Effector memory CD8-positive, alpha-beta T cell (primary cell): ENCODE measurements at regions not wholly inside any gene's neighbourhood (a gene's known extent, or its start where the extent isn't known, plus 50 kb on each side); places are given as distances from the start of the nearest gene placed in this dataset.

Experiments
- ATAC-seq: fragments of 150-1000 bp; cut with Tn5 transposase; replicated peaks from 2 replicates; pipeline ENCODE4 v1.10.0; 2021; ENCODE audit warnings: mild to moderate bottlenecking, moderate library complexity
- DNase-seq, 3 experiments: peaks; one replicate each; pipeline ENCODE4 v3.0.0; 2021
- H3K27ac Mint-ChIP-seq, 2 donors: one replicate each; pipeline ENCODE4 v1.8.0; 2022; ENCODE audit warnings: mild to moderate bottlenecking in 2 of 2, mixed read lengths in 2 of 2, moderate library complexity in 2 of 2
- H3K27me3 Mint-ChIP-seq, 2 donors: one replicate each; pipeline ENCODE4 v1.8.0; 2022; ENCODE audit warnings: mixed read lengths in 2 of 2
- H3K36me3 Mint-ChIP-seq: one replicate; pipeline ENCODE4 v1.8.0; 2022; ENCODE audit warnings: mild to moderate bottlenecking, moderate library complexity, mixed read lengths; ENCODE audit not compliant: insufficient read depth
- H3K4me1 Mint-ChIP-seq, 2 donors: one replicate each; pipeline ENCODE4 v1.8.0; 2022; ENCODE audit warnings: low read depth in 2 of 2, mixed read lengths in 2 of 2
- H3K4me3 Mint-ChIP-seq, 2 donors: one replicate each; pipeline ENCODE4 v1.8.0; 2022; ENCODE audit warnings: mild to moderate bottlenecking in 2 of 2, mixed read lengths in 2 of 2, moderate library complexity in 2 of 2
- H3K9me3 Mint-ChIP-seq, 2 donors: one replicate each; pipeline ENCODE4 v1.8.0; 2022; ENCODE audit warnings: mixed read lengths in 2 of 2

DNA sequence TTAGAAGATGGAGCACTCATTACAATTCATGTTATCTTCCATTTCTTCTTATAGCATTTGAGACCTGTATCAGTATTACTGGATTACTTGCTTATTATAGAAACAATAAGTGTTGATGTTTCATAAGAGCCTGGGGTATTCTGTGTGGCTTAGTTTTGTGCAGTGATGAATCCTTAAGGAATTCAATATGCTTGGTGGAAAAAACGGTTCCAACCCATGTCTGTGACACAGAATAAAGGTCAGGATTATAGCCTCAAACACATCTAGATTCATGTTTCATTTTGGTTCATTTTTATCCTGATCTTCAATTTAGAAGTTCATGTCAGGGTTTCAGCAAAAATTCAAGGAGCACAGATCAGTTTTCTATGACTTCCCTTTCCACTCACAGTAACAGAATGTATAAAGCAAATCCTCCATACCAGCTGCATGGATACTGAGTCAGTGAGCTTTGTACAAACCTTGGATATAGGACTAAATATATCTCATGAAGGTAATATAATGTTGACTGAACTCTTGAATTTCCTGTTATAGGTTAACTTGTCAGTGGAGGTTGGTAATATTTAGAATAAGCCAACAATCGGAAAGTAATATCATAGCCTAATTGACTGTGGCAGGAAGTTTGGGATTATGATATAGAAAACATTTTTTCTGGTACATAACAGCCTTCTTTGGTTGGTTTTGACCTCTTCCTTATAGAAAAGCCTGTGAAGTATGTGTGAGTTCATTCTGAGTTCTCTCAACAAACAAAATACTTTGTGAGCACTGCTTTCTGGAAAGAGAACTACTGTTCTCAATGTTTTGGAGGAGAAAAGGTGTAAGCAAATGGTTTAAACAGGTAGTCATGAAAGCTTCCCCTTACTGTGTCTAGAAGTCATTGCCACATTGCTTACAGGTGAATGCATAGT, 218.2 kb upstream of the TPM1 start:
- DNase-seq = no peak
- ATAC-seq = no peak
- Mint-ChIP-seq H3K27ac (no peak overlapping the region), H3K9me3 (no peaks in the 10 kb centered on the region), H3K27me3 (peaks cover 29 to 57% of the 10 kb centered on the region in 2 donors), H3K36me3 (no peaks in the 10 kb centered on the region), H3K4me3 (no peak overlapping the region), H3K4me1 (no peaks in the 10 kb centered on the region)

- no peak for ATAC-seq
- H3K27ac Mint-ChIP-seq = no peak overlapping the region
- no peak overlapping the region for H3K4me3 Mint-ChIP-seq
- H3K27me3 Mint-ChIP-seq = peaks cover 21 to 52% of the 10 kb centered on the region in 2 donors
- H3K36me3 Mint-ChIP-seq = no peaks in the 10 kb centered on the region
- H3K4me1 Mint-ChIP-seq = no peaks in the 10 kb centered on the region
- no peak for DNase-seq
- H3K9me3 Mint-ChIP-seq = no peaks in the 10 kb centered on the region
These were observed 217.4 kb upstream of the TPM1 start for GRCh38 chr15:62825191-62825590.

GRCh38 chr15:62826561-62826960, 216.0 kb upstream of the TPM1 start:
- Mint-ChIP-seq H3K4me1 (no peaks in the 10 kb centered on the region), H3K36me3 (no peaks in the 10 kb centered on the region), H3K27me3 (peaks cover 19 to 51% of the 10 kb centered on the region in 2 donors), H3K27ac (no peak overlapping the region), H3K4me3 (no peak overlapping the region), H3K9me3 (no peaks in the 10 kb centered on the region)
- DNase-seq = no peak
- no peak for ATAC-seq

- H3K4me3 Mint-ChIP-seq = no peak overlapping the region
- no peak overlapping the region for H3K27ac Mint-ChIP-seq
- H3K27me3 Mint-ChIP-seq = peaks cover 18 to 38% of the 10 kb centered on the region in 2 donors
- DNase-seq (no peak), ATAC-seq (no peak)
- no peaks in the 10 kb centered on the region for H3K36me3 Mint-ChIP-seq
- no peaks in the 10 kb centered on the region for H3K9me3 Mint-ChIP-seq
- no peaks in the 10 kb centered on the region for H3K4me1 Mint-ChIP-seq
These were observed 214.2 kb upstream of the TPM1 start for GRCh38 chr15:62828364-62828763.

- H3K4me3 Mint-ChIP-seq = no peak overlapping the region
- H3K9me3 Mint-ChIP-seq = no peaks in the 10 kb centered on the region
- ATAC-seq (no peak), DNase-seq (no peak)
- H3K36me3 Mint-ChIP-seq = no peaks in the 10 kb centered on the region
- H3K27me3 Mint-ChIP-seq = peaks cover 11 to 24% of the 10 kb centered on the region in 2 donors
- no peaks in the 10 kb centered on the region for H3K4me1 Mint-ChIP-seq
- no peak overlapping the region for H3K27ac Mint-ChIP-seq
These were observed 210.3 kb upstream of the TPM1 start for GRCh38 chr15:62832231-62832630.

DNA sequence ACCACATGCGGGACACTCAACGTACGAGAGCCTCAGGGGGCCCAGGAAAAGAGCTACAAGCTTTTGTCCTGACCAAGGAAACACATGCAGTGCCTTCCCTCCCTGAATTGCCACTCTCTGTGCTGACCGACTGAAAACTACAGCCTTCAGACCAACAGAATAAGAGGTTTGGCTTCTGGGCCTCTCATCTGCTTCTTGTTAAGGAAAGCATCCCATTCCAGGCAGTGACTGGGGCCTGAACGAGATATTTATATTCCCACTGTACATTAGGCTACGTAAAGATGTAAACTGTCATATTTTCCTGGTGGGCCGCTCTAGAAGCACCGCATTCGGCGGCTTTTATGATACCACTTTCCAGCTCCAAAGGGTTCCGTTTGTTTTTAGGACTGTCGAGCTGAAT, 208.9 kb upstream of the TPM1 start:
- Mint-ChIP-seq H3K4me3 (no peak overlapping the region), H3K27me3 (peaks cover 10 to 21% of the 10 kb centered on the region in 2 donors), H3K4me1 (no peaks in the 10 kb centered on the region), H3K27ac (no peak overlapping the region), H3K36me3 (no peaks in the 10 kb centered on the region), H3K9me3 (no peaks in the 10 kb centered on the region)
- DNase-seq (no peak), ATAC-seq (no peak)

DNA sequence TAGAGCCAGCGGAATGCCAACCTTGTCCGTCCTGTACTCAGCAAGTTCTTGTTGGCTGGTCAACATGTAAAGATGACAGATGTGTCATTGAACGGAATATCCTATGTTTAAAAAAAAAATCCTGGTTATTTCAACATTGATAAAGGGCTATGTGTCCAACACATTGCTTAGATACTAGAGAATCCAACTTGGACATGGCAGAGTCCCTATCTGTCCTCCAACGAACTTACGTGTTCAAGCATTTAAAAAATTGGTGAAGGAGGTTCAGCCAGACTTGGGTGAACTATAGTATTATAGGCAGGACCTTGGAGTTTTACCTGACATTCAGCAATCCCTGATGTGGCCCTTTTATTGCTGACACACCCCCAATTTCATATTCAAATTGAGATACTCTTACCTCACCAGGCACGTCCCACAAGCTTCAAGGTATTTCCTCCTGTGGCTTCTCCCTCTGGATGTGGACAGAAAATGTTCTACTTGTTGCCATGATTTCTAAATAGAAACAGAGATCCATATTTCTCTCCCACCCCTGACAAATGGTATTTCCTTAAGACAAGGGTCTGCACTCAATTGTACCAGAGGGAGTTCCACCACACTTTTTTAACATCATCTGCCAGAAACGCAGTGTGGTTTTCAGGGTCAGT, 207.7 kb upstream of the TPM1 start:
- DNase-seq = no peak
- H3K4me3 Mint-ChIP-seq = no peak overlapping the region
- H3K9me3 Mint-ChIP-seq = no peaks in the 10 kb centered on the region
- ATAC-seq = no peak
- H3K27me3 Mint-ChIP-seq = peaks cover 14 to 22% of the 10 kb centered on the region in 2 donors
- H3K27ac Mint-ChIP-seq = no peak overlapping the region
- no peaks in the 10 kb centered on the region for H3K4me1 Mint-ChIP-seq
- H3K36me3 Mint-ChIP-seq = no peaks in the 10 kb centered on the region

DNA sequence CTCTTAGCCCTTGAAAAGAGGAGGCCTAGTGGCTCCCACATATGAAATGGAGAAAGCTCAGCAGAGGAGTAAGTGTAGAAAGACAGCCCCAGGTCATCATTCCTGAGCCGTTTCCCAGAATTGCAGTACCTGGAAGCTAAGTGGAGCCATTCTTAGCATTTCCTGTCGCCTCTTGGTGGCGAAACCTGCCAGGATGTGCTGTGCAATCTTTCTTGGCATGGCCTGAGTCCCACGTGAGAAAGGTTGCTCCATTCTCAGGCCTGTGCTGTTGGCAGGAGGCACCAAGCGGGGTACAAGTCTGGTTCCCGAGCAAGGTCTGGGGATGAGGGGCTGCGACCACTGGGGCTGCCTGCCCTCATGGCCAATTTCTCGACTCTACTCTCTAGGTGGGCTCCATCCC, 207.2 kb upstream of the TPM1 start:
- H3K36me3 Mint-ChIP-seq = no peaks in the 10 kb centered on the region
- no peaks in the 10 kb centered on the region for H3K4me1 Mint-ChIP-seq
- H3K4me3 Mint-ChIP-seq = no peak overlapping the region
- no peak for ATAC-seq
- H3K9me3 Mint-ChIP-seq = no peaks in the 10 kb centered on the region
- H3K27me3 Mint-ChIP-seq = peaks cover 18 to 23% of the 10 kb centered on the region in 2 donors
- DNase-seq = no peak
- no peak overlapping the region for H3K27ac Mint-ChIP-seq

- Mint-ChIP-seq H3K4me1 (no peaks in the 10 kb centered on the region), H3K4me3 (no peak overlapping the region), H3K9me3 (no peaks in the 10 kb centered on the region), H3K27me3 (peaks cover 18 to 20% of the 10 kb centered on the region in 2 donors), H3K27ac (no peak overlapping the region), H3K36me3 (no peaks in the 10 kb centered on the region)
- ATAC-seq (no peak), DNase-seq (no peak)
These were observed 206.8 kb upstream of the TPM1 start for GRCh38 chr15:62835762-62836161.

DNA sequence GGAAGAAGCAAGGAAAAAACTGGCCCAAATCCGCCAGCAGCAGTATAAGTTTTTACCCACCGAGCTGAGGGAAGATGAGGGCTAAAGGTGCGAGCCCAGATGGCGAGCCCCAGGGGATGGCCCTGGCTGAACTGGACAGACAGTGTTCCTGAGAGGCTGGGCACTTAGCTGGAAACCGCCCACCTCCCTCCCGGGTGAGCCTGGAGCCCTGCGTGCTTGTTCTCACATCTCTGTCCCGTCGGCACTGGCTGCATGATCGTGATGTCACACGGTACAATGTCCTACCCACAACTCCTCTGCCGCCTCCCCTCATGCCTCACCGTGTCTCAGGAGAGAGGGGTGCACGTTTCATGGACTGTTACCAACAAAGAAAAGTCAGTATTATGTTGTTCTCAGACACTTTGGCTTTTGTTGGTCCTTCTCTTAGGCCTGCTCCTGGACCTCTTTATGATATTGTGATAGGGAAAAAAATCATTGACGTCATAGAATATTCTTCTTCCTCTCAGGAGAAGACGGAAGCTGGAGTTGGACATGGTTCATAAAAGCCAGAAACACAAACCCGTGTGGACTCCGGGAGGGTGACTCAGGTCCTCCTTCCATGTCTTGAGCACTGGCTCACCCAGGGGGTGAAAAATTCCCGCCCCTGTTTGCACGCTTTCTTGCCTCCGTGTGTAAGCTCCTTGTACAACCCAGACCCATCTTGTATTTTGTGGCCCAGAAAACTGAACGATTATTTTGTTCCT, 201.8 kb upstream of the TPM1 start:
- H3K4me1 Mint-ChIP-seq = no peaks in the 10 kb centered on the region
- peaks cover 33 to 47% of the 10 kb centered on the region in 2 donors for H3K27me3 Mint-ChIP-seq

GRCh38 chr15:62841269-62841628, 201.3 kb upstream of the TPM1 start:
- DNase-seq = no peak
- peaks cover 2% of the 10 kb centered on the region for H3K36me3 Mint-ChIP-seq
- H3K4me3 Mint-ChIP-seq = no peak overlapping the region
- H3K27ac Mint-ChIP-seq = no peak overlapping the region
- no peaks in the 10 kb centered on the region for H3K9me3 Mint-ChIP-seq
- no peaks in the 10 kb centered on the region for H3K4me1 Mint-ChIP-seq
- peaks cover 33 to 47% of the 10 kb centered on the region in 2 donors for H3K27me3 Mint-ChIP-seq
- ATAC-seq = no peak

More for the DNA sequence above, 201.8 kb upstream of the TPM1 start:
- no peak overlapping the region for H3K4me3 Mint-ChIP-seq
- ATAC-seq (no peak), DNase-seq (no peak)
- peaks cover 2% of the 10 kb centered on the region for H3K36me3 Mint-ChIP-seq
- H3K9me3 Mint-ChIP-seq = no peaks in the 10 kb centered on the region
- H3K27ac Mint-ChIP-seq = no peak overlapping the region

DNA sequence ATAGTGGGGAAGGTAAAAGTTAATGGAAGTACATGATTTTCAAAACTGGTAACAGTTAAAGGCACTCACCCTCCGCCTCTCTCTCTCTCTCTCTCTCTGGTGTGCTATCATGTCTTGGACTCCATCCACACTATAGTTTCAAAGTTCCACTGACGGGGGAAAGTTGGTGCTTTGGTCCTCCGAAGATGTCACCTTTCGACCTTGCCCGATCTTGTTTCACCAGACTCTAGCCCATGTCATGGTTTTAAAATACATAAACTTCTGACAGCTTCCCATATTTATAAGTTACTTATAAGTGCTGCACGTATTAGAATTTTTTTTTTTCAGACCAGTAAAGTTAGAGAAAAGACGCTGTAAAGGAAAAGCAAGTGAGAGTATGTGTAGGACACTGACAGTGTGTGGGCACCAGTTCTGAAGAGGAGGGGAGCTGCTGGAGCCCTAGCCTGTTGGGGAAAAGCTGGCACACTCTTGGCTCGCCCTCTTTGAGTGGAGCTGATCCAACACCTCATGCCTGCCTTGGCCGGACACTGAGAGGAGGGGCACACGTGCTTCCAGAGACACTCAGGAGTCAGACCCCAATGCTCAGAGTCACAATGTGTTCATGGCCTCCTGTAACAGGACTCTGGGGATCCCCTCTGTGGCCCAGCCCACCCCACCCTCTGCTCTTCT, 200.5 kb upstream of the TPM1 start:
- peaks cover 2% of the 10 kb centered on the region for H3K36me3 Mint-ChIP-seq
- no peak overlapping the region for H3K27ac Mint-ChIP-seq
- no peaks in the 10 kb centered on the region for H3K4me1 Mint-ChIP-seq
- DNase-seq = no peak
- no peak overlapping the region for H3K4me3 Mint-ChIP-seq
- no peak for ATAC-seq
- H3K9me3 Mint-ChIP-seq = no peaks in the 10 kb centered on the region
- H3K27me3 Mint-ChIP-seq = peaks cover 37 to 50% of the 10 kb centered on the region in 2 donors

GRCh38 chr15:62843311-62843710, 199.2 kb upstream of the TPM1 start:
- peaks cover 2% of the 10 kb centered on the region for H3K36me3 Mint-ChIP-seq
- H3K4me3 Mint-ChIP-seq = no peak overlapping the region
- ATAC-seq (no peak), DNase-seq (no peak)
- H3K27me3 Mint-ChIP-seq = peaks cover 48 to 56% of the 10 kb centered on the region in 2 donors
- no peaks in the 10 kb centered on the region for H3K4me1 Mint-ChIP-seq
- no peak overlapping the region for H3K27ac Mint-ChIP-seq
- no peaks in the 10 kb centered on the region for H3K9me3 Mint-ChIP-seq
